ENCODE measurements at regions not wholly inside any gene's neighbourhood (a gene's known extent, or its start where the extent isn't known, plus 50 kb on each side); places are given as distances from the start of the nearest gene placed in this dataset.

DNA sequence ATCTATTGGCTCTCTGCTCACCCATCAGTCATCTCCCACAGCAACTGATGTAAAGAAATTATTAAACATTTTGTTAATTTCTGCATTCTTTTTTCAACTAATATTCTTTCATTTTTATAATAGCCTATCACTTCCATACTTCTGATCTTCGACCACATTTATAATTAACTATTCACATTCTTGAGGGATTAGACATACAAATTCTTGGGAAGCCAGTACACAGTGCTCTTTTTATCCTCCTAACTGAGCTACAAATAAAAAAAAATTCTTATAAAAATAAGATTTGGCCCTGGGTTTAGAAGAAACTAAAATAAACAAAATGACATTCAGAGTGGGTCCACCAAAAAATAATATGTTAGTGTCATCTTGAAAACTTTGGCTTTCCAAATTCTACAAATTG lies 103.7 kb upstream of the ITGA1 start:
- Mint-ChIP-seq H3K36me3 (no peaks in the 10 kb centered on the region), H3K4me3 (no peak overlapping the region), H3K4me1 (ENCODE audit: low read depth) (no peaks in the 10 kb centered on the region), H3K27me3 (no peaks in the 10 kb centered on the region), H3K27ac (no peak overlapping the region), H3K9me3 (ENCODE audit: low read depth) (no peaks in the 10 kb centered on the region)

GRCh38 chr5:52685566-52685965 lies 102.2 kb upstream of the ITGA1 start:
- Mint-ChIP-seq H3K27me3 (no peaks in the 10 kb centered on the region), H3K9me3 (ENCODE audit: low read depth) (no peaks in the 10 kb centered on the region), H3K4me1 (ENCODE audit: low read depth) (no peaks in the 10 kb centered on the region), H3K4me3 (no peak overlapping the region), H3K27ac (no peak overlapping the region), H3K36me3 (peaks cover 2% of the 10 kb centered on the region)

- Mint-ChIP-seq H3K4me3 (no peak overlapping the region), H3K9me3 (ENCODE audit: low read depth) (no peaks in the 10 kb centered on the region), H3K4me1 (ENCODE audit: low read depth) (no peaks in the 10 kb centered on the region), H3K27ac (no peak overlapping the region), H3K36me3 (peaks cover 2% of the 10 kb centered on the region), H3K27me3 (no peaks in the 10 kb centered on the region)
Observed at GRCh38 chr5:52685971-52686370, 101.7 kb upstream of the ITGA1 start.

GRCh38 chr5:52690236-52690768 lies 97.4 kb upstream of the ITGA1 start:
- no peaks in the 10 kb centered on the region for H3K9me3 Mint-ChIP-seq (ENCODE audit: low read depth)
- no peaks in the 10 kb centered on the region for H3K27me3 Mint-ChIP-seq
- H3K36me3 Mint-ChIP-seq, result peaks cover 2% of the 10 kb centered on the region
- H3K27ac Mint-ChIP-seq, result no peak overlapping the region
- no peak overlapping the region for H3K4me3 Mint-ChIP-seq
- peaks cover 5% of the 10 kb centered on the region for H3K4me1 Mint-ChIP-seq (ENCODE audit: low read depth)

- Mint-ChIP-seq H3K27ac (no peak overlapping the region), H3K36me3 (peaks cover 2% of the 10 kb centered on the region), H3K4me3 (no peak overlapping the region), H3K4me1 (ENCODE audit: low read depth) (peaks cover 5% of the 10 kb centered on the region), H3K9me3 (ENCODE audit: low read depth) (no peaks in the 10 kb centered on the region), H3K27me3 (no peaks in the 10 kb centered on the region)
Observed at GRCh38 chr5:52692039-52692438, 95.7 kb upstream of the ITGA1 start.

GRCh38 chr5:52692606-52693005 lies 95.1 kb upstream of the ITGA1 start:
- Mint-ChIP-seq H3K27me3 (no peaks in the 10 kb centered on the region), H3K4me3 (no peak overlapping the region), H3K9me3 (ENCODE audit: low read depth) (no peaks in the 10 kb centered on the region), H3K4me1 (ENCODE audit: low read depth) (peaks cover 5% of the 10 kb centered on the region), H3K27ac (no peak overlapping the region), H3K36me3 (peaks cover 2% of the 10 kb centered on the region)

GRCh38 chr5:52693280-52693679 lies 94.4 kb upstream of the ITGA1 start:
- no peak overlapping the region for H3K27ac Mint-ChIP-seq
- H3K4me3 Mint-ChIP-seq, result no peak overlapping the region
- peaks cover 5% of the 10 kb centered on the region for H3K4me1 Mint-ChIP-seq (ENCODE audit: low read depth)
- peaks cover 2% of the 10 kb centered on the region for H3K36me3 Mint-ChIP-seq
- no peaks in the 10 kb centered on the region for H3K9me3 Mint-ChIP-seq (ENCODE audit: low read depth)
- no peaks in the 10 kb centered on the region for H3K27me3 Mint-ChIP-seq

DNA sequence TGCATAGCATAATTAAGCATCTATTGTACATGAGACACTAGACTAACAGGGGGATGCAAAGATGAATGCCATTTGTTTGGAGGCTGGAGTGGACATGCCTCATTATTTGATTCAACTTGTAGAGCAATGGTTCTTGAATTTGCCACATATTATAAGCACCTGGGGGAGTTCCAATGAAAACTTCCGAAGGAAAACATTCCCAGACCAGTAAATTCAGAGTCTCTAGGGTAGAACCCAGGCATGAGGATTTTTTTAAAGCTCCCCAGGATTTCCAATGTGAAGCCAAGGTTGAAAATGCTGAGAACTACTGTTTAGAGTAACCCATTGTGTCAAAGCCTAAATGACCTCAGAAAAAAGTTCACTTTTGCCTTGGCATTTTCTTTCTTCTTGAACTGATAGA lies 93.9 kb upstream of the ITGA1 start:
- Mint-ChIP-seq H3K36me3 (peaks cover 2% of the 10 kb centered on the region), H3K27ac (no peak overlapping the region), H3K27me3 (no peaks in the 10 kb centered on the region), H3K4me1 (ENCODE audit: low read depth) (peaks cover 5% of the 10 kb centered on the region), H3K9me3 (ENCODE audit: low read depth) (no peaks in the 10 kb centered on the region), H3K4me3 (no peak overlapping the region)

GRCh38 chr5:52694648-52695047 lies 93.1 kb upstream of the ITGA1 start:
- Mint-ChIP-seq H3K9me3 (ENCODE audit: low read depth) (no peaks in the 10 kb centered on the region), H3K36me3 (no peaks in the 10 kb centered on the region), H3K4me3 (no peak overlapping the region), H3K27ac (no peak overlapping the region), H3K27me3 (no peaks in the 10 kb centered on the region), H3K4me1 (ENCODE audit: low read depth) (peaks cover 5% of the 10 kb centered on the region)

DNA sequence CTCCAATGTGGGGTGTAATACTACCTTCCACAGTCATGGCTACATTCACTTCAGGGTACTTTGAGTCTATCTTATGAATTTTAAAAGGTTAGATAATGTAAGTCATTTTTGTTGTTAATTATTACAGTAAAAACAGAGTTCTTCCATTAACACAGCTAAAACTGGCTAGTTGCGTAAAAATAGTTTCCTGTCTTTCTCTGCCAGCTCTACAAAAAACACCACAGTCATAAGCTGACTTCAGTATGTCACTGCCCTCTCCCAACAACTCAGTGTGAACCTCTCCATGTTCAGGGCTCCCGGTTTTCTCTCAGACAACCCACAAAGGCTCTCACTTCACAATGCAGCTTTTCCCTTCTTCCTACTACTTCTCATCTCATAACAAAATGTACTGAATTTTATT lies 84.8 kb upstream of the ITGA1 start:
- H3K9me3 Mint-ChIP-seq (ENCODE audit: low read depth), result no peaks in the 10 kb centered on the region
- H3K4me1 Mint-ChIP-seq (ENCODE audit: low read depth), result peaks cover 36% of the 10 kb centered on the region
- H3K4me3 Mint-ChIP-seq, result no peak overlapping the region
- H3K27me3 Mint-ChIP-seq, result no peaks in the 10 kb centered on the region
- H3K36me3 Mint-ChIP-seq, result no peaks in the 10 kb centered on the region
- H3K27ac Mint-ChIP-seq, result no peak overlapping the region

- Mint-ChIP-seq H3K27ac (no peak overlapping the region), H3K4me3 (no peak overlapping the region), H3K36me3 (no peaks in the 10 kb centered on the region), H3K27me3 (no peaks in the 10 kb centered on the region), H3K4me1 (ENCODE audit: low read depth) (peaks cover 37% of the 10 kb centered on the region), H3K9me3 (ENCODE audit: low read depth) (no peaks in the 10 kb centered on the region)
Observed at GRCh38 chr5:52703321-52703720, 84.4 kb upstream of the ITGA1 start.

DNA sequence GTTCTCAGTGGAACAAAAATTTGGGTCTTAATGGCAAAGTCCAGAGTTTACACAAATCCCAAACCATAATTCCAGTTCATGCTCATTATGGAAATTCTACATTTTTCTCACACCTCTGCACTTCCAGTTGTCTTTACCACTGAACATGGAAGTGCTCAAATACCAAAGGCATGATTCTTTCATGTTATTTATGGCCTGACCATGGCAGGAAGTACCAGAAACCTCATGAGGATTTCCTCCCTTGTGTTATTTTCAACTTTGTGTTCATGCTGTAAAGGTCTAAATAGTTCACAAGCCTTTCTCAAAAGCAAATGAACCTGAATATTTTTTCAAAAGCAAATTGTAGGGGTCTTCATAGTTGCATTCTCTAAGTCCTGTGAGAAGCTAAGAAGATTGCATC lies 82.0 kb upstream of the ITGA1 start:
- H3K27me3 Mint-ChIP-seq, result no peaks in the 10 kb centered on the region
- no peak overlapping the region for H3K27ac Mint-ChIP-seq
- H3K4me1 Mint-ChIP-seq (ENCODE audit: low read depth), result peaks cover 53% of the 10 kb centered on the region
- H3K9me3 Mint-ChIP-seq (ENCODE audit: low read depth), result no peaks in the 10 kb centered on the region
- H3K4me3 Mint-ChIP-seq, result no peak overlapping the region
- H3K36me3 Mint-ChIP-seq, result no peaks in the 10 kb centered on the region

- H3K4me1 Mint-ChIP-seq (ENCODE audit: low read depth), result peaks cover 57% of the 10 kb centered on the region
- no peak overlapping the region for H3K4me3 Mint-ChIP-seq
- no peak overlapping the region for H3K27ac Mint-ChIP-seq
- H3K36me3 Mint-ChIP-seq, result no peaks in the 10 kb centered on the region
- H3K27me3 Mint-ChIP-seq, result no peaks in the 10 kb centered on the region
- H3K9me3 Mint-ChIP-seq (ENCODE audit: low read depth), result no peaks in the 10 kb centered on the region
Observed at GRCh38 chr5:52706775-52707174, 80.9 kb upstream of the ITGA1 start.

DNA sequence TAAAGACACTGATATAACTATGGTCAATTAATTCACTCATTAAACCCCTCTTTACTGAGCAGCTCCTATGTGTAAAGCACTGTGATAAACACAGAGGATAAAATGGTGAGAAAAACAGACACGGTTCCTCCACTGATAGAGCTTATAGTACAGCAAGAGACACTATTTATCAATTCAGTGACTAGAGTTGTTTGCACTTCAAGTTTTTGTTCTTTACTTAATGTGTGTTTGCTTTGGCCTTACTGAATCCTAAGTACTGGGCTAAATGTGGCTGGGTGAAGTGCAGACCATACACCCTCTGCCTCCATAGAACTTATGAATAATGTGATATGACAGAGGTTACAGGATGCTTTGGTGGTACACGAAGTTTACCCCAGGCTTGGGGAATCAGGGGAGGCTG lies 80.1 kb upstream of the ITGA1 start:
- Mint-ChIP-seq H3K9me3 (ENCODE audit: low read depth) (no peaks in the 10 kb centered on the region), H3K27me3 (no peaks in the 10 kb centered on the region), H3K4me3 (no peak overlapping the region), H3K36me3 (no peaks in the 10 kb centered on the region), H3K4me1 (ENCODE audit: low read depth) (peaks cover 63% of the 10 kb centered on the region), H3K27ac (no peak overlapping the region)

DNA sequence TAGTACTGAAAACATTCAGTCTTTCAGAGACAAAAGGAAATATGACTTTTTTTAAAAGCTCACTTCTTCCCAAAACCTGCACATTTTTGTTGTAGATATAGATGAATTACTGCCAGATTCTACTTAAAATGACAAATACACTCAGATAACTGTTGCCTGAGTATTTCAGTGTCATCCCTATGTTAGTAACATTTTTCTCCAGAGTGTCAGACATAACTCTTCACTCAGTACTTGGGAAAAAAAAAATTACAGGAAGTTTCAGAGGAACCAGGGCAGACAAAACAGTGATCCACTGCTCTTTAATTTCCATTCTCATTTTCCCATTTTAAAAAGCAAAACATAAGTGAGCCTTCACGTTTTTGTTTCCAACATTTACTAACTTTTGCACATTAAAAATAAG lies 79.3 kb upstream of the ITGA1 start:
- no peak overlapping the region for H3K4me3 Mint-ChIP-seq
- H3K9me3 Mint-ChIP-seq (ENCODE audit: low read depth), result no peaks in the 10 kb centered on the region
- peaks cover 66% of the 10 kb centered on the region for H3K4me1 Mint-ChIP-seq (ENCODE audit: low read depth)
- no peaks in the 10 kb centered on the region for H3K27me3 Mint-ChIP-seq
- H3K36me3 Mint-ChIP-seq, result no peaks in the 10 kb centered on the region
- no peak overlapping the region for H3K27ac Mint-ChIP-seq

DNA sequence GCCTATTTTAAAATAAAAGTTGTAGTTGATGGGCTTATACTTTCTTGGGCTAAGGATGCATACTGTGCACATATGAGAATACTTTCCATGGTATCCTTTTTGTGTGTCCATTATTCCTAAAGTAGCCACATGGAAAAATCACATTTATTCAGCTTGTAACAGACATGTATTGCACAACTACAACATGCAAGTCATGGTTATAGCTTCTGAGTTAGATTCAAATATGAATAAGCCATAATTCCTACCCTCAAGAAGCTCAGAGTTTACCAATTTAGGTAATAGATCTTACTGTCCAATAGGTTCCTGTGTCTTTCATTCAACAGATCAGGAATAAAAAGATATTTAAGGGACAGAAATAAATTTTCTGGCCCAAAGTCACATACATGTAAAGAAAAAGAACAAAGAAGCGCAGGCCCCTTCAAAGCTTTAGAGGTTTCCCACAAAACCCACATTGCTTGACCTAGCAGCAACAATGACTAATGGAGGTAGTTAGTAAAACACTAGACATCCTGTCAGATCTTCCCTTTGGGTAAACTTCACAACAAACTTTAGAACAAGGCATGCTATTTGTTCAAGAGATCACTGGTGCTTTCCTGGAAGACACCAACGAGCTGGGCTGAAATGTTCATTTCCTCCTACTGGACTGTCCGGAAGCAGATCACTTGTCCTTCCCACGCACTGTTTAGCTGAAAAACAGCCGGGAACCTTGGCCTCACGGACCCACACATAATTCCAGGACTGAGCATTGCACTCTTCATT lies 78.4 kb upstream of the ITGA1 start:
- peaks cover 3% of the 10 kb centered on the region for H3K36me3 Mint-ChIP-seq
- no peaks in the 10 kb centered on the region for H3K27me3 Mint-ChIP-seq
- H3K9me3 Mint-ChIP-seq (ENCODE audit: low read depth), result no peaks in the 10 kb centered on the region
- peak overlapping the region; percentile 28 for H3K27ac Mint-ChIP-seq
- H3K4me1 Mint-ChIP-seq (ENCODE audit: low read depth), result peaks cover 64% of the 10 kb centered on the region
- H3K4me3 Mint-ChIP-seq, result no peak overlapping the region

All from activated naive CD8-positive, alpha-beta T cell (primary cell).